GM19239 (cell line): ENCODE measurements at regions not wholly inside any gene's neighbourhood (a gene's known extent, or its start where the extent isn't known, plus 50 kb on each side); places are given as distances from the start of the nearest gene placed in this dataset.
"Not testable (repeated sequence)": the region's sequence is repeated elsewhere in the genome, so short reads cannot be mapped to it uniquely, and the experiment has no call there.

ENCODE experiments used
- DNase-seq: peaks from one replicate; pipeline ENCODE4 v3.0.0; 2011; ENCODE audit warnings: low spot score; ENCODE audit not compliant: insufficient read length
- FAIRE-seq: peaks from 2 replicates; lab custom pipeline; 2011; peaks lifted over from hg19 to GRCh38; lab: Jason Lieb, UNC

DNA sequence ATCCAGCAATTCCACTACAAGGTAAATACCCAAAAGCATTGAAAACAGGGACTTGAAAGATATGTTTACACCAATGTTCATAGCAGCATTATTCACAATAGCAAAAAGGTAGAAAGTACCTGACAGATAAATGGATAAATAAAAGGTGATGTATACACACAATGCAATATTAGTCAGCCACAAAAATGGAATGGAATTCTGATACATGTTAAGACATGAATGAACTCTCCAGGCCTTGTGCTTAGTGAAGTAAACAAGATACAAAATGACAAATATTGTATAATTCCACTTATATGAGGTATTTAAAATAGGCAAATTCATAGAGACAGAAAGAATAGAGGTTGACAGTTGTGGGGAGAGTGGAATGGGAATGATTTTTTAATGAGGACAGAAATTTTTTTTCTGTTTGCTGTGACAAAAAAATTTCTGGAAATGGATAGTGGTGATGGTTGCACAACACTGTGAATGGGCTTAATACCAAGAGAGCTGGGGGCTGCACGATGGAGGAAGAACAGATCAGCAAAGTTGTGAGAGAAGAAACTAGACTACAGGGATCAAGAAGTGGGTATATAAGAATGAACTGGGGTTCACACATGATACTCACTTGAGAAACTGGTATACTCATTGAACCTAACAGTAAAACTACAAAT is 137.2 kb downstream of the MZT1 start:
- FAIRE-seq (no peak), DNase-seq (no peak)

- no peak for DNase-seq
- FAIRE-seq, result no peak
Measured at GRCh38 chr13:72586518-72586917, 140.9 kb downstream of the MZT1 start.

GRCh38 chr13:72585254-72585653 is 142.2 kb downstream of the MZT1 start:
- DNase-seq (no peak), FAIRE-seq (no peak)

GRCh38 chr13:72571191-72571590 is 156.2 kb downstream of the MZT1 start:
- DNase-seq (no peak), FAIRE-seq (no peak)

DNA sequence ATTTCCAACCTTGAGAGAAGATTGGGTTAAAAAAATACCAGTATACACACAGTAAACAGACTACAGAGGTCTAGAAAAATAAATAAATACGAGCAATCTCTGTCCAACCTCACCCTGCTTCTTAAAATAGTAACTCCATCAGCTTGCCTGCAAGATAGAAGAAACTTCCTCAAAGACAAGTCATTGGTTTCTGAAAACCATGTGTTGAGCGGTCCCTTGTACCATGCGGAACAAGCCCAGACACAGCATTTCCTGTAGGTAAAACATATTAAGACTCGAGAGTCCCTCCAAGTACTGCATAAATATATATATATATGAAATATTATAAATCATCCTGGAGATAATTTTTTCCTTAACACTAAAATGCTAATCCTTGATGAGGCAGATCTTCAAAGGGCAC is 157.4 kb downstream of the MZT1 start:
- no peak for FAIRE-seq
- DNase-seq, result no peak

DNA sequence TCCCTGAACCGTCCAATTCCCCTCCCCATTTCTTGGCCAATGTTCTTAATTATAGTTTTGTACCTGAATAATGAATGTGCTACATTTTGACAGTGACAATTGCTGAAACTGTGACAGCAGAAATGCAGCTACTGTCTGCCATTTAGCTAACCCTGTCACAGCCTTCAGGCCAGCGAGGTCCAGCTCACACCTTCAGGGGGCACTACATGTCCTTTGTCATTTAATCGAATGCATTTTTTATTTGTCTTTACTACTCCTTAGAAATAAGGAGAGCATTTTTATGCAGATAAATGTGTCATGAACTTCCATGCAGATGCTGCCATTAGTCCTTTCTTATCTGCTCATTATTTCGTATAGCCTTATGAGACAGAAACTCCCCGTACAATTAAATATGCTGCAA is 159.9 kb downstream of the MZT1 start:
- DNase-seq (no peak), FAIRE-seq (no peak)

DNA sequence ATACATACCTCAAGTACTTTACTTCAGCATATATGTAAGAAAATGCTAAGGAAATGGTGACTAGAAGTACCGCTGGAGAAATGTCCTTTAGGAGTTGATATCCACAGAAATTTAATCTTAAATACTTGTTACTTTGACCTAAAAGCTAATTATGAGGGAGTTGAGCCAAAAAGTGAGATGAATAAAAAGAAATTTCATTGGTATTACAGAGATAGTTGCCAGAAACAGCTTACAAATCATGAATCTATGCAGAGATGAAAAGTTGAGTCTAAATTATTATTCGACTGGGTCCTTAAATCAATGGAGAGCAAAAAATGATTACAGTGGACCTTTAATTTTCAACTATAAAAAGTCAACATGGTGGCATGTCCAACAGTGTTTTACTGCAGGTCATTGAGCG is 160.9 kb downstream of the MZT1 start:
- no peak for DNase-seq
- FAIRE-seq, result no peak

DNA sequence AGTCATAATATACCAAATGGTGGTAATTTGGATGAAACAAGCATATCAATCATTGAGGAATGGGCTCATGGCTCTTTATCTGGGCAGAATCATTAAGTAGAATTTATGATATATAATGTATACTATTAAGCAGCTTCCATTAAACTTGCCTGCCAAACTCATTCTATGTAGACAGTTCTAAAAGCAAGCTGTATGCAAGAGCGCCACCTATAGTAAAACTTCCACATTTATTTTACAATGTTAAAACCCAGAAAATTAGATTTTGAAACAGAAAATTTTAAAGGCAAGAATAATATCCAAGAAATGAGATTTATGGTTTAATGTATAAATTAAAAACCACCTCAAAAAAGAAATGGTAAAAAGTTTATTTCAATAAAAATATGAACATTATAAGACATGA is 161.5 kb downstream of the MZT1 start:
- no peak for DNase-seq
- no peak for FAIRE-seq

- no peak for FAIRE-seq
- no peak for DNase-seq
Measured at GRCh38 chr13:72562686-72563085, 164.7 kb downstream of the MZT1 start.

DNA sequence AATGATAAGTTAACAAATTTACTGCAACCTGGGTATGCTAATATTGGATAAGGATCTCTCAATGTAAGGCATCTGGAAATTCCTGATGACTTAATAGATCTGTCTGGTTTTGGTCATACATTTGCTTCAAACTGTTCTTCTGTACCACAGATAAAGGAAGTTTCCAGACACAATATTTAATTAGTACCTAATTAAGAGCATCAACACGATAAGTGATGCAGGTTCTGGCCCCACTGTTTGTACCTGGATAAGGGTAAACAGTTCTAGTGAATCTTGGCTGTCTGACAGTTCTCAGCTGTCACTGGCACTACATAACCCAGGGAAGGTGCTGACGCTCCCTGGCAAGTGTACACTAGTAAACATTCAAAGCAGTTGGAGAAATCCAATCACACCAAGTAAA is 165.6 kb downstream of the MZT1 start:
- DNase-seq (no peak), FAIRE-seq (no peak)

GRCh38 chr13:72559716-72560115 is 167.7 kb downstream of the MZT1 start:
- FAIRE-seq, result no peak
- DNase-seq, result no peak

DNA sequence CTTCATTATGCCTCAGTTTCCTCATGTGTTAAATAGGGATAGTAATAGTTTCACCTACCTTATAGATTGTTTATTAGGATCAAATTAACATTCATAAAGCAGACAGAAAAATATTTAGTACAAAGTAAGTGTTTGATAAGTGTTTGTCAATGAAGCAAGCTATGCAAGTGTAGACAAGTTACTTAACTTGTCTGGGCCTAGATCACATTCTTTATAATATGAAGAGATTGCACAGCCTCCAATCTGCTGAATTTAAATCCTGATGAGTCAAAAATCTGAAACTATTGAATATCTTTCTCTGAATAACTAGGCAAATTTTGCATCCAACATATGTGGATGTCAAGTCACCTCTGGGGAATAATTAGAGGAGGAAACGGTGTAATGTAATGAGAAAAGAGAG is 170.5 kb downstream of the MZT1 start:
- DNase-seq, result no peak
- FAIRE-seq, result no peak

- no peak for DNase-seq
- FAIRE-seq, result no peak
Measured at GRCh38 chr13:72555601-72556000, 171.8 kb downstream of the MZT1 start.

DNA sequence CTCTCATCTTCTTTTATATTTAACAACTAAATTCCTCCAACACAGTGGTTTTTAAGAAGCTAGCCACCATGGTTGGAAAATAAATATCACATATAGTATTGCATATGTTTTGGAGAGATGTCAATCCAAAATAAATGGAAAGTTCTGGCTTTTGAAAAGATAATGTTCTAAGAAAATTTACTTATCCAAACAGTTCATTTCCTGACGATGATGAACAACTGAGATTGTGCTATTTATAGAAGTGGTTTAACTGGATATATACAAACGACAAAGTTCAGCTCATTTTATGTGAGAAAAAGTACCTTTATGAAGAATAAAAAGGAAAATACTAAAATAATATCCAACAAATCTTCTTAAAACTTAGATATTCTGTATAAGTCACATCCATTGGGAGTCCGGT is 174.7 kb downstream of the MZT1 start:
- DNase-seq (no peak), FAIRE-seq (no peak)

- not testable (repeated sequence) for DNase-seq, FAIRE-seq
Measured at GRCh38 chr13:72545895-72546294, 181.5 kb downstream of the MZT1 start.

GRCh38 chr13:72545030-72545719 is 182.3 kb downstream of the MZT1 start:
- no peak for DNase-seq
- no peak for FAIRE-seq

DNA sequence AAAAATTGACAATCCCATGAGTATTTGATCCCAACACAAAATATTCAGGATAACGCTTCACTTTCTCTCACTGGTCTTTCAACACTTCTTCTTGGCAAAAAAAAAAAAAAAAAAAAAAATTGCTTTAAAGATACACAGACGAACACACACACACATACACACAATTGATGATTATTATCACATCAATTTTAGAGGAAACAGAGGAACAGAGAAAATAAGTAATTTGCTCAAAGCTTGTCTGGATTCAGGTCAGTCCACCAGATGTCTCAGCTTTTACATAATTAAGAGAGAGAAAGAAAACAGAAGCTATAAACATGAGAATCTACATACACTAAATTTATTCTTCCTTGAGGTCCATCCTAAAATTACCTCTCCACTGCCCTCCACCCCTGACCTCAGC is 183.4 kb downstream of the MZT1 start:
- FAIRE-seq, result no peak
- DNase-seq, result no peak

DNA sequence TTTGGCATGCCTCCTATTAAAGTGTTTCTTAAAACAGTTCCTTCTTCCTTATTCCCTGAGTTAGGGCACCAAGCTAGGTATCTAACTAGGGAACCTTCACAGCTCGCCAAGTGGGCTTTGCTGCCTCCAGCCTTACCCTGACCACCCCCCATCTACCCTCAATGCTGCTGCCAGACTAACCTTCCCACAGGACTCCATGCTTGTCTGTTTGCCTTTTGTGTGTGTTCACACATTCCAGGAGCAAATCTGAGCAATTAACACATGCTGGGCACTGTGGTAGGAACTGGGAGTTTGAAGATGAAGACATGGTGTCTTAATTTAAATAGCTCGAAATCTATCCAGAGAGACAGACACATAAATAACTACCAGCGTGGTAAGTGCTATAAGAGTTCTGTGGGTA is 185.2 kb downstream of the MZT1 start:
- FAIRE-seq, result no peak

DNA sequence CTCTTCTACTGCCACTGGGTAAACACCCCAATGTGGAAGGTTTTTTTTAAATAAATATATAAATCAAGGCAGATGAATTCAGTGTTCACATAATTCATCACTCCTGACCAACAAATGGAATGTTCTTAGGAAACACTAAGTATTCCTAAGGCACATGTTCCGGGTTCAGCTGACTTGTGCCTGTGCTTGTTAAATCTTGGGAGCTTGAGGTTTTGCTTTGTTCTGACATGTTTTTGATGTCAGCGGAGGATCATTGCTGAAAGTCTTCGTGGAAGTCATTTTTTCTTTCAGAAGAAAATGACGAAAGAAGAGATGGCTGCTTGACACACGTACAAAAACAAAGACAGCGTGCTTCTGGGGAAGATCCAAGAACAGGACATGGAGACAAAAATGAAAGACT is 185.8 kb downstream of the MZT1 start:
- no peak for FAIRE-seq
- DNase-seq, result no peak

More for the DNA sequence above, 185.2 kb downstream of the MZT1 start:
- DNase-seq, result no peak

GRCh38 chr13:72540881-72541280 is 186.5 kb downstream of the MZT1 start:
- FAIRE-seq (no peak), DNase-seq (no peak)

DNA sequence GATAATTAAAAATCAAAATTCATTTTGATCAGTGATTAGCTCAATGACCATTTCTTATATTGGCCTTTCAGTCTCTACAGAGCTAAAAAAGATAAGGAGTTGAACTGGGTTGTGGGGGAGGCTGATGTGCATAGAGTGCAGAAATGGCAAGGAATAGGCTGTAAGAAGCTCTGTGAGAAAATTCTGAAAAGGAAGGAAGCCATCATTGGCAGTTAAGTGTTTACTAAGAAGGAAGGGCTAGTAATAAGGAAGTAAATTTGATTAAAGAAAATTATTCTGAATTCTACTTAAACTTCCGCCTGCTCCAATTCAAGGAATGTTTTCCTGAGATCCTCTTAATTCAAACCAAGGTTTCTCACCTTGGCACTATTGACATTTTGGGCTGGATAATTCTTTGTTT is 187.5 kb downstream of the MZT1 start:
- FAIRE-seq (no peak), DNase-seq (no peak)

GRCh38 chr13:72537782-72538181 is 189.6 kb downstream of the MZT1 start:
- DNase-seq, result no peak
- FAIRE-seq, result no peak
